Activated CD4-positive, alpha-beta T cell treated with anti-CD3 and anti-CD28 coated beads, Interleukin-2, amount 50 U/mL, for 4 hours (primary cell): ENCODE measurements at regions not wholly inside any gene's neighbourhood (a gene's known extent, or its start where the extent isn't known, plus 50 kb on each side); places are given as distances from the start of the nearest gene placed in this dataset.
"Not testable (repeated sequence)": the region's sequence is repeated elsewhere in the genome, so short reads cannot be mapped to it uniquely, and the experiment has no call there.

Experiments
- DNase-seq, 2 experiments: peaks; one replicate each; pipeline ENCODE4 v3.0.0-alpha.2; 2020

- no peak for DNase-seq
Observed at GRCh38 chr7:121519548-121520521, 123.7 kb upstream of the FAM3C start.

GRCh38 chr7:121517591-121517990 lies 121.5 kb upstream of the FAM3C start:
- no peak for DNase-seq

GRCh38 chr7:121516821-121517220 lies 120.7 kb upstream of the FAM3C start:
- DNase-seq: no peak

GRCh38 chr7:121515630-121516401 lies 119.7 kb upstream of the FAM3C start:
- DNase-seq: no peak

GRCh38 chr7:121515229-121515628 lies 119.1 kb upstream of the FAM3C start:
- DNase-seq: no peak

- no peak for DNase-seq
Observed at GRCh38 chr7:121513105-121513504, 117.0 kb upstream of the FAM3C start.

GRCh38 chr7:121510858-121511482 lies 114.9 kb upstream of the FAM3C start:
- DNase-seq: no peak

GRCh38 chr7:121510302-121510701 lies 114.2 kb upstream of the FAM3C start:
- DNase-seq: no peak

- no peak for DNase-seq
Observed at GRCh38 chr7:121505540-121506182, 109.6 kb upstream of the FAM3C start.

GRCh38 chr7:121505021-121505420 lies 108.9 kb upstream of the FAM3C start:
- DNase-seq: no peak

- no peak for DNase-seq
Observed at GRCh38 chr7:121504482-121504881, 108.4 kb upstream of the FAM3C start.

GRCh38 chr7:121503730-121504129 lies 107.6 kb upstream of the FAM3C start:
- DNase-seq: no peak

GRCh38 chr7:121503039-121503438 lies 106.9 kb upstream of the FAM3C start:
- no peak for DNase-seq

GRCh38 chr7:121501566-121501965 lies 105.5 kb upstream of the FAM3C start:
- no peak for DNase-seq

- DNase-seq: no peak
Observed at GRCh38 chr7:121500360-121501058, 104.4 kb upstream of the FAM3C start.

GRCh38 chr7:121499624-121500023 lies 103.5 kb upstream of the FAM3C start:
- no peak for DNase-seq

GRCh38 chr7:121498816-121499215 lies 102.7 kb upstream of the FAM3C start:
- no peak for DNase-seq

- DNase-seq: not testable (repeated sequence)
Observed at GRCh38 chr7:121497545-121497944, 101.4 kb upstream of the FAM3C start.

GRCh38 chr7:121494516-121494915 lies 98.4 kb upstream of the FAM3C start:
- no peak for DNase-seq

GRCh38 chr7:121493553-121493952 lies 97.4 kb upstream of the FAM3C start:
- no peak for DNase-seq

- no peak for DNase-seq
Observed at GRCh38 chr7:121490309-121490708, 94.2 kb upstream of the FAM3C start.

GRCh38 chr7:121489440-121489839 lies 93.3 kb upstream of the FAM3C start:
- DNase-seq: no peak
